Spleen (tissue), 11 donors: ENCODE measurements at regions not wholly inside any gene's neighbourhood (a gene's known extent, or its start where the extent isn't known, plus 50 kb on each side); places are given as distances from the start of the nearest gene placed in this dataset.

Experiments
- DNase-seq: peaks from one replicate; pipeline ENCODE4 v3.0.0-alpha.2; 2020
- H3K27ac ChIP-seq, 8 donors: fragments of 200-600 bp; sonication (generic) in 7 of 8; 1 replicate in 4 of 8; 2 replicates in 4 of 8; pipeline versions ENCODE4 v1.5.0 to v1.8.0; 2016 to 2021; ENCODE audit warnings: inconsistent platforms in 4 of 8, mild to moderate bottlenecking in 4 of 8, moderate library complexity in 1 of 8
- H3K27me3 ChIP-seq, 7 donors: fragments of 200-600 bp; sonication (generic) in 6 of 7; replicated peaks in 1 of 7; 1 replicate in 4 of 7; 2 replicates in 3 of 7; pipeline versions ENCODE4 v1.5.0 to v1.8.0; 2016 to 2021; ENCODE audit warnings: inconsistent platforms in 3 of 7, mild to moderate bottlenecking in 1 of 7
- H3K36me3 ChIP-seq, 6 donors: fragments of 200-600 bp; sonication (generic) in 5 of 6; 1 replicate in 4 of 6; 2 replicates in 2 of 6; pipeline versions ENCODE4 v1.5.0 to v1.8.0; 2016 to 2021; ENCODE audit warnings: inconsistent platforms in 2 of 6
- H3K4me1 ChIP-seq, 6 donors: fragments of 200-600 bp; sonication (generic) in 5 of 6; 1 replicate in 3 of 6; 2 replicates in 3 of 6; pipeline versions ENCODE4 v1.5.0 to v1.8.0; 2016 to 2021; ENCODE audit warnings: inconsistent platforms in 3 of 6
- H3K4me3 ChIP-seq, 8 donors: fragments of 200-600 bp; sonication (generic) in 7 of 8; 1 replicate in 4 of 8; 2 replicates in 4 of 8; pipeline versions ENCODE4 v1.5.0 to v1.8.0; 2016 to 2021; ENCODE audit warnings: inconsistent platforms in 4 of 8, mild to moderate bottlenecking in 4 of 8, moderate library complexity in 2 of 8
- H3K9me3 ChIP-seq, 8 donors: fragments of 200-600 bp; sonication (generic) in 7 of 8; 1 replicate in 4 of 8; 2 replicates in 4 of 8; pipeline versions ENCODE4 v1.5.0 to v1.8.0; 2016 to 2021; ENCODE audit warnings: inconsistent platforms in 4 of 8
- CTCF ChIP-seq, 11 experiments: fragments of 200-600 bp in 7 of 11; fragments of 450-650 bp in 4 of 11; sonication (generic) in 4 of 11; IDR thresholded peaks in 8 of 11; conservative IDR thresholded peaks in 3 of 11; 1 replicate in 7 of 11; 2 replicates in 4 of 11; pipeline versions ENCODE4 v1.4.0 to v1.8.0; 2016 to 2021; ENCODE audit warnings: antibody characterized with exemption in 11 of 11, inconsistent platforms in 4 of 11, mild to moderate bottlenecking in 1 of 11
- POLR2A ChIP-seq, 3 donors: fragments of 450-650 bp; IDR thresholded peaks; one replicate each; pipeline ENCODE4 v1.5.1; 2017; ENCODE audit warnings: antibody characterized with exemption in 3 of 3, mild to moderate bottlenecking in 1 of 3
- POLR2AphosphoS5 ChIP-seq, 3 donors: sonication (generic); formaldehyde crosslinking; IDR thresholded peaks; one replicate each; pipeline ENCODE4 v1.5.1; 2017; ENCODE audit warnings: antibody characterized with exemption in 3 of 3
- WGBS, 5 donors: extraction: QIAGEN DNeasy Blood & Tissue Kit in 3 of 5; methylation state at CpG; one replicate each; pipeline versions ENCODE4 v1.1.5 to v1.1.7; 2013 to 2018; 5-methylcytosine and 5-hydroxymethylcytosine counted together
- intact Hi-C: fragments of 100-400 bp; cut with DNase I; formaldehyde crosslinking; loops from one replicate; pipeline ENCODE4 v1.15.0; 2023; ENCODE audit warnings: low total_unique reads
- donor health status: healthy with polysubstance abuse.
- donor health status: DM: no; HTN: no; CAD: no; lungs with moderate emphysema.
- donor health status: DM: no; HTN: no; CAD: no.
- donor health status: Bipolar disorder and iron deficiency.
- donor health status: healthy.
- donor health status: DM: no; HTN: no; CAD: no.
- donor health status: DM: yes; HTN: yes; CAD: no.

GRCh38 chr18:56199580-56200330 is 438.6 kb downstream of the TXNL1 start:
- Histone ChIP-seq H3K27ac (no peak overlapping the region), H3K27me3 (no peaks in the 10 kb centered on the region), H3K4me3 (no peak overlapping the region), H3K36me3 (no peaks in the 10 kb centered on the region), H3K9me3 (peaks cover 0 to 17% (median 12%) of the 10 kb centered on the region in 8 donors), H3K4me1 (no peaks in the 10 kb centered on the region)
- DNase-seq = no peak
- TF ChIP-seq POLR2AphosphoS5 (IDR thresholded peaks at IDR 0.05) (no peak), POLR2A (IDR thresholded peaks at IDR 0.05) (no peak), CTCF (IDR thresholded peaks at IDR 0.05 in 8 of 11, conservative IDR thresholded peaks at IDR 0.05 in 3 of 11) (no peak)
- whole genome bisulfite sequencing, 5 donors = 66 to 73% (median 68%) methylated on average over 8 of the region's 8 CpGs
- intact Hi-C loops = no loop called here

- no peaks in the 10 kb centered on the region for H3K36me3 ChIP-seq
- no peak overlapping the region for H3K27ac ChIP-seq
- 64 to 68% (median 65%) methylated on average over 6 of the region's 6 CpGs for WGBS, 5 donors
- no peaks in the 10 kb centered on the region for H3K4me1 ChIP-seq
- no peaks in the 10 kb centered on the region for H3K9me3 ChIP-seq
- intact Hi-C loops = no loop called here
- H3K27me3 ChIP-seq = no peaks in the 10 kb centered on the region
- no peak for TF ChIP-seq CTCF (IDR thresholded peaks at IDR 0.05 in 8 of 11, conservative IDR thresholded peaks at IDR 0.05 in 3 of 11)
- TF ChIP-seq POLR2AphosphoS5 (IDR thresholded peaks at IDR 0.05) = no peak
- no peak for TF ChIP-seq POLR2A (IDR thresholded peaks at IDR 0.05)
- no peak for DNase-seq
- no peak overlapping the region for H3K4me3 ChIP-seq
Observed at GRCh38 chr18:56197241-56197859, 441.0 kb downstream of the TXNL1 start.

GRCh38 chr18:56196495-56197225 is 441.7 kb downstream of the TXNL1 start:
- no peaks in the 10 kb centered on the region for H3K36me3 ChIP-seq
- H3K4me3 ChIP-seq = no peak overlapping the region
- TF ChIP-seq CTCF (IDR thresholded peaks at IDR 0.05 in 8 of 11, conservative IDR thresholded peaks at IDR 0.05 in 3 of 11) (no peak), POLR2A (IDR thresholded peaks at IDR 0.05) (no peak), POLR2AphosphoS5 (IDR thresholded peaks at IDR 0.05) (no peak)
- 90 to 98% (median 94%) methylated on average over 1 of the region's 1 CpG for WGBS, 5 donors
- no peaks in the 10 kb centered on the region for H3K9me3 ChIP-seq
- intact Hi-C loops = no loop called here
- no peak for DNase-seq
- no peaks in the 10 kb centered on the region for H3K27me3 ChIP-seq
- H3K27ac ChIP-seq = no peak overlapping the region
- no peaks in the 10 kb centered on the region for H3K4me1 ChIP-seq

- H3K4me1 ChIP-seq = peaks cover 0 to 6% (median 0%) of the 10 kb centered on the region in 6 donors
- no peaks in the 10 kb centered on the region for H3K9me3 ChIP-seq
- DNase-seq = no peak
- no peaks in the 10 kb centered on the region for H3K36me3 ChIP-seq
- TF ChIP-seq POLR2AphosphoS5 (IDR thresholded peaks at IDR 0.05) = no peak
- no peak overlapping the region for H3K4me3 ChIP-seq
- WGBS, 5 donors = 93 to 95% (median 93%) methylated on average over 5 of the region's 5 CpGs
- no peak overlapping the region for H3K27ac ChIP-seq
- intact Hi-C loops = no loop called here
- H3K27me3 ChIP-seq = no peaks in the 10 kb centered on the region
Observed at GRCh38 chr18:56191334-56191733, 447.1 kb downstream of the TXNL1 start.
